Endothelial cell (in vitro differentiated cells): ENCODE measurements at regions not wholly inside any gene's neighbourhood (a gene's known extent, or its start where the extent isn't known, plus 50 kb on each side); places are given as distances from the start of the nearest gene placed in this dataset.

Experiments
- DNase-seq: peaks from one replicate; pipeline ENCODE4 v3.0.0; 2021; ENCODE audit warnings: low spot score
- H3K27ac Mint-ChIP-seq: one replicate; pipeline ENCODE4 v1.8.0; 2021; ENCODE audit warnings: mixed read lengths, inconsistent platforms; ENCODE audit not compliant: unreplicated experiment
- H3K27me3 Mint-ChIP-seq: one replicate; pipeline ENCODE4 v1.8.0; 2021; ENCODE audit warnings: mild to moderate bottlenecking, moderate library complexity, mixed read lengths, inconsistent platforms; ENCODE audit not compliant: unreplicated experiment
- H3K36me3 Mint-ChIP-seq: one replicate; pipeline ENCODE4 v1.8.0; 2021; ENCODE audit warnings: mild to moderate bottlenecking, low read depth, mixed read lengths, inconsistent platforms; ENCODE audit not compliant: unreplicated experiment
- H3K4me1 Mint-ChIP-seq: one replicate; pipeline ENCODE4 v1.8.0; 2021; ENCODE audit warnings: mild to moderate bottlenecking, mixed read lengths, inconsistent platforms; ENCODE audit not compliant: unreplicated experiment
- H3K4me3 Mint-ChIP-seq: one replicate; pipeline ENCODE4 v1.8.0; 2021; ENCODE audit warnings: mild to moderate bottlenecking, mixed read lengths, inconsistent platforms; ENCODE audit not compliant: unreplicated experiment
- H3K9me3 Mint-ChIP-seq: one replicate; pipeline ENCODE4 v1.8.0; 2021; ENCODE audit warnings: mixed read lengths, inconsistent platforms; ENCODE audit not compliant: unreplicated experiment
- TF ChIP-seq, protein P1 (sequence below): fragments of 200-600 bp; sonication (generic); IDR thresholded peaks from one replicate; pipeline ENCODE4 v1.5.0; 2021; ENCODE audit warnings: antibody characterized with exemption; ENCODE audit not compliant: unreplicated experiment

DNA sequence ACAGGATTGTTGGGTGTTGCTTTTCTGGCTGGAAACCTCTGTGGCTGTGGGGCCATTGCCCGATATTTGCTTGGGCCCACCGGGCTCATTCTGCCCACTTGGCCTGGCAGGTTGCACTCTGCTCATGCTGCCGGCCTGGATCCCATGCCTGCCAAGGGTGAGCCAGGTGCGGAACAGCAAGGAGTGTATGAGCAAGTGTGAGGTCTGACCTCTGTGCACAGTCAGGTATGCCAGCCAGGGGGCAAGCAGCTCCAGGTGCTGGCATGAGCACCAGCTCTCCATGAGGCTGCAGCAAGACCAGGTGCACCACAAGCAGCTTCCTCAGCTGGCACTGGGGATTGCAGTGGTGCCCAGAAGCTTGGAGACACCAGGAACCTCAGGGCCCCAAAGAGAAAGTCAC, 65.4 kb upstream of the KIF5B start:
- TF ChIP-seq, protein P1, sequence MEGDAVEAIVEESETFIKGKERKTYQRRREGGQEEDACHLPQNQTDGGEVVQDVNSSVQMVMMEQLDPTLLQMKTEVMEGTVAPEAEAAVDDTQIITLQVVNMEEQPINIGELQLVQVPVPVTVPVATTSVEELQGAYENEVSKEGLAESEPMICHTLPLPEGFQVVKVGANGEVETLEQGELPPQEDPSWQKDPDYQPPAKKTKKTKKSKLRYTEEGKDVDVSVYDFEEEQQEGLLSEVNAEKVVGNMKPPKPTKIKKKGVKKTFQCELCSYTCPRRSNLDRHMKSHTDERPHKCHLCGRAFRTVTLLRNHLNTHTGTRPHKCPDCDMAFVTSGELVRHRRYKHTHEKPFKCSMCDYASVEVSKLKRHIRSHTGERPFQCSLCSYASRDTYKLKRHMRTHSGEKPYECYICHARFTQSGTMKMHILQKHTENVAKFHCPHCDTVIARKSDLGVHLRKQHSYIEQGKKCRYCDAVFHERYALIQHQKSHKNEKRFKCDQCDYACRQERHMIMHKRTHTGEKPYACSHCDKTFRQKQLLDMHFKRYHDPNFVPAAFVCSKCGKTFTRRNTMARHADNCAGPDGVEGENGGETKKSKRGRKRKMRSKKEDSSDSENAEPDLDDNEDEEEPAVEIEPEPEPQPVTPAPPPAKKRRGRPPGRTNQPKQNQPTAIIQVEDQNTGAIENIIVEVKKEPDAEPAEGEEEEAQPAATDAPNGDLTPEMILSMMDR: no peak
- no peak for DNase-seq
- Mint-ChIP-seq H3K4me1 (no peaks in the 10 kb centered on the region), H3K27me3 (no peaks in the 10 kb centered on the region), H3K27ac (no peak overlapping the region), H3K36me3 (peaks cover 7% of the 10 kb centered on the region), H3K9me3 (no peaks in the 10 kb centered on the region), H3K4me3 (no peak overlapping the region)

DNA sequence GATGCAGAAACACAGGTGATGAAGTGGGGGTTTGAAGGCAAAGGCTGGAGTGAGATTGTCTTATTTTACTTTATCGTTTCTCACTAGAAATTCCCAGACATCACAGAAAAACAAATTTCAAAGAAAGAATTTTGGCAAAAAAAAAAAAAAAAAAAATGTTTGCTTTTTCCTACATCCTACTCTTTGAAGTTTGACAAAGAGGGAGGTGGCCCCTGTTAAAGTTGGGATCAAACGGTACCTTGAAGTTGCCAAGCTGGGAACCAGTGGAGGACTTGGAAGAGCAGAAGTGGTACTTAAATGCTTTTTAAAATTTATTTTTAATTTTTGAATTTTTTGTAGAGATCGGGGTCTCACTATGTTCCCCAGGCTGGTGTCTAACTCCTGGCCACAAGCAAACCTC, 63.9 kb upstream of the KIF5B start:
- TF ChIP-seq, protein P1: no peak
- peaks cover 7% of the 10 kb centered on the region for H3K36me3 Mint-ChIP-seq
- H3K9me3 Mint-ChIP-seq: no peaks in the 10 kb centered on the region
- H3K27me3 Mint-ChIP-seq: no peaks in the 10 kb centered on the region
- no peak for DNase-seq
- H3K4me1 Mint-ChIP-seq: no peaks in the 10 kb centered on the region
- no peak overlapping the region for H3K4me3 Mint-ChIP-seq
- no peak overlapping the region for H3K27ac Mint-ChIP-seq

DNA sequence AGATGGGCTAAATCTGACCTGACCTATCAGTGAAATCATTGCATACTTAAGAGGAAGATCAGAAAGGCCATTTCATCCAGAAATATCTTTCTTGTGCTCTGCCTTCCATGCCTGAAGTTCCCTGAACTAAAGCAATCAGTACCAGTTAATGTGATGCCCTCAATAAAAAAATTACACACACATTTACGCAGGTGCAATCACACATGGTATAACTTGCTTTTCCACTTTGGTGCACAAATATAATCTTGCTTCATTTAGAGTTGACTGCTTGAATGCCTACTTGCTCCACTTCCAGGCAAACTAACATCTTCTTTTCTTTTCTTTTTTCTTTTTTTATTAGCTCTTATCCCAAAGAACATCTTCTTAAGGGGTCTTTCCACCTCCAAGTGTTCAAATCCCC, 58.3 kb upstream of the KIF5B start:
- H3K36me3 Mint-ChIP-seq: no peaks in the 10 kb centered on the region

DNA sequence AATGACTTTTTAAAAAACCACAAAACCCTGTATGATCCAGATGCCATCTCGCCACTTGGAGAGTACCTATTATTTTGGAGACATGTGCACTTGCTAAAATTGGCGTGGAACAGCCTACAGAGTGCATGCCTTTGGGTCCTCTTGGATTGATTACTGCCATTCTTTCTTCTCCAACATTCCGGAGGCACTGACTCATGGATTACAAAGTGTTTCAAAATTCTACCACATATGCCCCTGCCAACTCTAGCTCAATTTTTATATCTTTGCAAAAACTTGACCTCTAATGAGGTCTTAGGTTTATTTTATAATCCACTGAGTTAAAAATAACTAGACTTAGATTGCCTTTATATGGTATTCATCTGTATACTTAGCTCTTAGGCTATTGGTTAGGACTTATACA, 55.8 kb upstream of the KIF5B start:
- no peak for DNase-seq
- Mint-ChIP-seq H3K27ac (no peak overlapping the region), H3K4me1 (no peaks in the 10 kb centered on the region), H3K27me3 (no peaks in the 10 kb centered on the region), H3K4me3 (no peak overlapping the region), H3K9me3 (no peaks in the 10 kb centered on the region), H3K36me3 (no peaks in the 10 kb centered on the region)
- TF ChIP-seq, protein P1: no peak

More for the DNA sequence above, 58.3 kb upstream of the KIF5B start:
- no peaks in the 10 kb centered on the region for H3K9me3 Mint-ChIP-seq
- H3K4me3 Mint-ChIP-seq: no peak overlapping the region
- no peaks in the 10 kb centered on the region for H3K27me3 Mint-ChIP-seq
- no peaks in the 10 kb centered on the region for H3K4me1 Mint-ChIP-seq
- no peak overlapping the region for H3K27ac Mint-ChIP-seq
- TF ChIP-seq, protein P1: no peak
- no peak for DNase-seq

DNA sequence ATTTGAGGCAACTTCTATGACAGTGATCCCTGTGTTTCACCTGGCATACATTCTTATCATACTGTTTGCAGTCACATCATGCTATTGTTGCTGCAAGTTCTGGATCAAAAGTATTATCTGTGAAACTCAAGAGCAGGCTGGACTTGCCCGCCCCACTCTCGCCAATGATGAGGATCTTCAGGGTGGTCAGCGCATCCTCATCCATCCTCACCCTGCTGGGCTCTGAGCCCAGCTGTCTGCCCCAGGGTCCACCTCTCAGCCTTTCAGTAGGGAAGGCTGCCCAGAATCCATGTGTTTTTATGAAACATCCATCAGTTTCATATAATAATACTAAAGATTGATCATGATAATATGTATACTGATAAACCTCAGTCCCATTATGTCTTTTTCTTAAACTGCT, 55.4 kb upstream of the KIF5B start:
- Mint-ChIP-seq H3K9me3 (no peaks in the 10 kb centered on the region), H3K27ac (no peak overlapping the region), H3K27me3 (no peaks in the 10 kb centered on the region), H3K36me3 (no peaks in the 10 kb centered on the region), H3K4me1 (no peaks in the 10 kb centered on the region), H3K4me3 (no peak overlapping the region)
- DNase-seq: no peak
- TF ChIP-seq, protein P1: no peak
